Immature natural killer cell (primary cell): ENCODE measurements at regions not wholly inside any gene's neighbourhood (a gene's known extent, or its start where the extent isn't known, plus 50 kb on each side); places are given as distances from the start of the nearest gene placed in this dataset.

Experiments
- DNase-seq, 3 donors: peaks; one replicate each; pipeline ENCODE4 v3.0.0; 2022; ENCODE audit warnings: mixed read lengths in 1 of 3
- H3K27ac Mint-ChIP-seq, 6 donors: one replicate each; pipeline ENCODE4 v1.8.0; 2020; ENCODE audit warnings: mixed read lengths in 6 of 6, mild to moderate bottlenecking in 5 of 6, inconsistent platforms in 4 of 6, moderate library complexity in 3 of 6
- H3K27me3 Mint-ChIP-seq, 3 donors: one replicate each; pipeline ENCODE4 v1.8.0; 2020 to 2021; ENCODE audit warnings: low read depth in 3 of 3, mild to moderate bottlenecking in 3 of 3, mixed read lengths in 3 of 3, moderate library complexity in 3 of 3, inconsistent platforms in 1 of 3
- H3K36me3 Mint-ChIP-seq, 3 donors: one replicate each; pipeline ENCODE4 v1.8.0; 2020; ENCODE audit warnings: mixed read lengths in 3 of 3, inconsistent platforms in 2 of 3, mild to moderate bottlenecking in 2 of 3
- H3K4me1 Mint-ChIP-seq, 2 donors: one replicate each; pipeline ENCODE4 v1.8.0; 2020; ENCODE audit warnings: inconsistent platforms in 2 of 2, mild to moderate bottlenecking in 2 of 2, mixed read lengths in 2 of 2, moderate library complexity in 1 of 2
- H3K4me3 Mint-ChIP-seq, 5 donors: one replicate each; pipeline ENCODE4 v1.8.0; 2020; ENCODE audit warnings: mild to moderate bottlenecking in 5 of 5, mixed read lengths in 5 of 5, inconsistent platforms in 3 of 5, moderate library complexity in 3 of 5
- H3K9me3 Mint-ChIP-seq, 6 donors: one replicate each; pipeline ENCODE4 v1.8.0; 2020; ENCODE audit warnings: mild to moderate bottlenecking in 6 of 6, mixed read lengths in 6 of 6, inconsistent platforms in 4 of 6, moderate library complexity in 3 of 6

DNA sequence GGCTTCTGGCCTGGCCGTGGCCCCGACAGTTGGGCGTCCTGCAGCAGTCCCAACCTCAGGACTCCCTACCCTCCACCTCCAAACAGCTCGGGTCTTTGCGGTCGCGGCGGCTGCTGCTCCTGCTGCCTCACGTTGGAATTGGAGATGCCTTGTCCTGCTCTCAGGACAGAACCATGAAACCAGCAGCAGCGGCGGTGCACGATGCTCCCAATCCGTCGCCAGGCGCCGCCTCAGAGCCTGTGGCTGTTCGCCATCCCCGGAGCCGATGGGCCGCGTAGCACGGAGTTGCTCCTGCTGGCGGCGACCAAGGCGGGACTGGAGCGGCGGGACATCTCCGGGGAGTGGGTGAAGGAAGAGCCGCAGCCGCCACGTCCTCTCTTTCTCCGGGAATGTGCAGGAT is 1965.9 kb downstream of the TP53TG3F start:
- DNase-seq = no peak
- H3K4me1 Mint-ChIP-seq = no peaks in the 10 kb centered on the region
- H3K27ac Mint-ChIP-seq = no peak overlapping the region
- peaks cover 19 to 66% (median 27%) of the 10 kb centered on the region in 6 donors for H3K9me3 Mint-ChIP-seq
- no peak overlapping the region for H3K4me3 Mint-ChIP-seq
- H3K27me3 Mint-ChIP-seq = peaks cover 0 to 5% (median 3%) of the 10 kb centered on the region in 3 donors
- H3K36me3 Mint-ChIP-seq = peaks cover 0 to 5% (median 0%) of the 10 kb centered on the region in 3 donors

- peaks cover 0 to 5% (median 3%) of the 10 kb centered on the region in 3 donors for H3K27me3 Mint-ChIP-seq
- H3K9me3 Mint-ChIP-seq = peaks cover 18 to 58% (median 24%) of the 10 kb centered on the region in 6 donors
- no peak overlapping the region for H3K4me3 Mint-ChIP-seq
- no peaks in the 10 kb centered on the region for H3K4me1 Mint-ChIP-seq
- no peak overlapping the region for H3K27ac Mint-ChIP-seq
- DNase-seq = no peak
- H3K36me3 Mint-ChIP-seq = no peaks in the 10 kb centered on the region
Observed at GRCh38 chr16:35431829-35432663, 1972.6 kb downstream of the TP53TG3F start.

GRCh38 chr16:35440875-35441274 is 1981.5 kb downstream of the TP53TG3F start:
- peaks cover 24 to 59% (median 36%) of the 10 kb centered on the region in 6 donors for H3K9me3 Mint-ChIP-seq

DNA sequence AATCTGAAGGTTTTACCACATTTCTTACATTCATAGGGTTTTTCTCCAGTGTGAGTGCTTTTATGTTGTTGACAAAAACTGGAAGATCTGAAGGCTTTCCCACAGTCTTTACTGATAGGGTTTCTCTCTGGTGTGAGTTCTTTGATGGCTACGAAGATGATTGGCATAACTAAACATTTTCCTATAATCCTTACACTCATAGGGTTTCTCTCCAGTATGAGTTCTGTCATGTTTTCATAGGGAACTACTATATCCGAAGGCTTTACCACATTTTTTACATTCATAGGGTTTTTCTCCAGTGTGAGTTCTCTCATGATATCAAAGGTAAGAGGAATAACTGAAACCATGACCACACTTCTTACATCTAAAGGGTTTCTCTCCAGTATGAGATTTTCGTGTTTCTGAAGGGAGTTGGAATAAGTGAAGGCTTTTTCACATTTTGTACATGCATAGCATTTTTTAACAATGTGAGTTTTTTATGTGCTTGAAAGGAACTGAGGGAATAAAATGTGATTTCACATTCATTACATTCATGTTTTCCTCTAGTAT is 1987.7 kb downstream of the TP53TG3F start:
- H3K9me3 Mint-ChIP-seq = peaks cover 29 to 84% (median 58%) of the 10 kb centered on the region in 6 donors
- no peak for DNase-seq

More at GRCh38 chr16:35440875-35441274, 1981.5 kb downstream of the TP53TG3F start:
- H3K4me3 Mint-ChIP-seq = no peak overlapping the region
- H3K27me3 Mint-ChIP-seq = no peaks in the 10 kb centered on the region
- H3K27ac Mint-ChIP-seq = no peak overlapping the region
- no peaks in the 10 kb centered on the region for H3K36me3 Mint-ChIP-seq
- H3K4me1 Mint-ChIP-seq = no peaks in the 10 kb centered on the region
- no peak for DNase-seq

GRCh38 chr16:35449663-35450062 is 1990.3 kb downstream of the TP53TG3F start:
- H3K36me3 Mint-ChIP-seq = peaks cover 0 to 4% (median 0%) of the 10 kb centered on the region in 3 donors
- H3K9me3 Mint-ChIP-seq = peaks cover 23 to 83% (median 60%) of the 10 kb centered on the region in 6 donors
- H3K4me3 Mint-ChIP-seq = no peak overlapping the region
- DNase-seq = no peak
- no peak overlapping the region for H3K27ac Mint-ChIP-seq
- H3K4me1 Mint-ChIP-seq = no peaks in the 10 kb centered on the region
- H3K27me3 Mint-ChIP-seq = no peaks in the 10 kb centered on the region

More for the DNA sequence above, 1987.7 kb downstream of the TP53TG3F start:
- H3K27me3 Mint-ChIP-seq = no peaks in the 10 kb centered on the region
- H3K4me3 Mint-ChIP-seq = no peak overlapping the region
- H3K27ac Mint-ChIP-seq = no peak overlapping the region
- no peaks in the 10 kb centered on the region for H3K4me1 Mint-ChIP-seq
- no peaks in the 10 kb centered on the region for H3K36me3 Mint-ChIP-seq

DNA sequence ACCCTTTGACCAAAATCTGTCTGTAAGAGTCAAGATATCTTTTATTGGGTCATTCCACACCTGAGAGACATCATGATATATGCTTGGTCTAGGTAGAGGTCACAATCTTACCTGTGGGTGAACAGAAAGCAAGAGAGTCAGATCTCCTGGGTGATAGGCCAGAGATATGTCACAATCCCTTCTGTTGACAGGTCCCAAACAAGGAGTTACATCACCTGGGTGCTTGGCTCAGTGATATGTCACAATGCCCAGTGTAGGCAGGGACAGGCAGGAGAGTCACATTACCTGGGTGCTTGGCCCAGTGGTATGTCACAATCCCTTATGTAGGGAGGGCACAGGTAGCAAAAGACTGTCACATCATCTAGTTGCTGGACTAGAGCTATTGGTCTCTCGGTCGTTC is 1991.2 kb downstream of the TP53TG3F start:
- no peak for DNase-seq
- H3K4me3 Mint-ChIP-seq = no peak overlapping the region
- peaks cover 24 to 81% (median 58%) of the 10 kb centered on the region in 6 donors for H3K9me3 Mint-ChIP-seq
- peaks cover 0 to 4% (median 0%) of the 10 kb centered on the region in 3 donors for H3K36me3 Mint-ChIP-seq
- no peaks in the 10 kb centered on the region for H3K4me1 Mint-ChIP-seq
- no peaks in the 10 kb centered on the region for H3K27me3 Mint-ChIP-seq
- H3K27ac Mint-ChIP-seq = no peak overlapping the region

GRCh38 chr16:35452471-35452870 is 1993.1 kb downstream of the TP53TG3F start:
- Mint-ChIP-seq H3K36me3 (peaks cover 0 to 4% (median 0%) of the 10 kb centered on the region in 3 donors), H3K27me3 (no peaks in the 10 kb centered on the region), H3K4me1 (no peaks in the 10 kb centered on the region), H3K9me3 (peaks cover 31 to 82% (median 62%) of the 10 kb centered on the region in 6 donors), H3K4me3 (no peak overlapping the region), H3K27ac (no peak overlapping the region)
- DNase-seq = no peak

- Mint-ChIP-seq H3K27ac (no peak overlapping the region), H3K4me3 (no peak overlapping the region), H3K9me3 (peaks cover 28 to 74% (median 39%) of the 10 kb centered on the region in 6 donors), H3K4me1 (no peaks in the 10 kb centered on the region), H3K27me3 (peaks cover 0 to 1% (median 0%) of the 10 kb centered on the region in 3 donors), H3K36me3 (peaks cover 0 to 4% (median 0%) of the 10 kb centered on the region in 3 donors)
- no peak for DNase-seq
Observed at GRCh38 chr16:35463358-35463757, 2003.9 kb downstream of the TP53TG3F start.

- Mint-ChIP-seq H3K9me3 (peaks cover 25 to 67% (median 50%) of the 10 kb centered on the region in 6 donors), H3K27ac (no peak overlapping the region), H3K4me1 (no peaks in the 10 kb centered on the region), H3K36me3 (peaks cover 0 to 3% (median 0%) of the 10 kb centered on the region in 3 donors), H3K27me3 (peaks cover 0 to 4% (median 0%) of the 10 kb centered on the region in 3 donors), H3K4me3 (no peak overlapping the region)
- no peak for DNase-seq
Observed at GRCh38 chr16:35480361-35480760, 2020.9 kb downstream of the TP53TG3F start.

GRCh38 chr16:35480988-35481387 is 2021.6 kb downstream of the TP53TG3F start:
- Mint-ChIP-seq H3K9me3 (peaks cover 25 to 61% (median 45%) of the 10 kb centered on the region in 6 donors), H3K4me3 (no peak overlapping the region), H3K27me3 (peaks cover 0 to 4% (median 0%) of the 10 kb centered on the region in 3 donors), H3K27ac (no peak overlapping the region), H3K4me1 (no peaks in the 10 kb centered on the region), H3K36me3 (peaks cover 0 to 3% (median 0%) of the 10 kb centered on the region in 3 donors)
- no peak for DNase-seq

DNA sequence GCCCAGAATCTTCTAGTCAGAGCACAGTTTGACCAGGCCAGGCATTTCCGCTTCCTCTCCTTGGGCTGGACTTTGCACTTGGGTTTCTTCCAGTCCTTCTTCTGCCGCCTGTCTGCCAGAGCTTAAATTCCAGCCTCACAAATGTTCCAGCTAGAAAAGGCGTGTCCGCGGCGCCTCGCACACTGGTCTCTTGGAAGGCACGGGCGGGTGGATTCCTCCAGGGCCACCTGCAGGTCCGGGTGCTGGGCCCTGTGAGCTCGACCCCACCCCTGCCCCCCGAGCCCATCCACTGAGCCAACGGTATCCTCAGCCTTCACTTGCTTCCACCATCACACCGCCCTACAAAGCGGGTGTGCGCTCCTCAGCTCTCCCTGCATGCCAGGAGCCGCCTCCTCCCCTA is 2026.5 kb downstream of the TP53TG3F start:
- Mint-ChIP-seq H3K4me1 (no peaks in the 10 kb centered on the region), H3K27ac (no peak overlapping the region), H3K27me3 (peaks cover 0 to 2% (median 0%) of the 10 kb centered on the region in 3 donors), H3K9me3 (peaks cover 20 to 58% (median 44%) of the 10 kb centered on the region in 6 donors), H3K36me3 (no peaks in the 10 kb centered on the region), H3K4me3 (no peak overlapping the region)
- DNase-seq = no peak

- Mint-ChIP-seq H3K4me1 (no peaks in the 10 kb centered on the region), H3K27ac (no peak overlapping the region), H3K27me3 (peaks cover 0 to 2% (median 0%) of the 10 kb centered on the region in 3 donors), H3K9me3 (peaks cover 15 to 59% (median 47%) of the 10 kb centered on the region in 6 donors), H3K4me3 (no peak overlapping the region), H3K36me3 (peaks cover 0 to 4% (median 0%) of the 10 kb centered on the region in 3 donors)
- DNase-seq = no peak
Observed at GRCh38 chr16:35492225-35492624, 2032.8 kb downstream of the TP53TG3F start.

GRCh38 chr16:35497399-35497798 is 2038.0 kb downstream of the TP53TG3F start:
- Mint-ChIP-seq H3K4me1 (no peaks in the 10 kb centered on the region), H3K36me3 (peaks cover 0 to 6% (median 4%) of the 10 kb centered on the region in 3 donors), H3K27ac (no peak overlapping the region), H3K9me3 (peaks cover 34 to 76% (median 54%) of the 10 kb centered on the region in 6 donors), H3K4me3 (no peak overlapping the region), H3K27me3 (peaks cover 0 to 2% (median 0%) of the 10 kb centered on the region in 3 donors)
- no peak for DNase-seq
